Suppressor macrophage treated with lipopolysaccharide for 1 hour (primary cell): ENCODE measurements at regions not wholly inside any gene's neighbourhood (a gene's known extent, or its start where the extent isn't known, plus 50 kb on each side); places are given as distances from the start of the nearest gene placed in this dataset.
A peak's percentile ranks its signal among the peaks of the same experiment; 100 is the strongest.

Source experiments
- DNase-seq, 3 donors: peaks; one replicate each; pipeline ENCODE4 v3.0.0-alpha.2; 2020 to 2022

GRCh38 chr11:105553025-105553424 lies 56.8 kb upstream of the GRIA4 start:
- DNase-seq: no peak

GRCh38 chr11:105548359-105548758 lies 61.5 kb upstream of the GRIA4 start:
- DNase-seq: peak in 2 of 3 donors; percentile 40 to 45

GRCh38 chr11:105538588-105538987 lies 71.3 kb upstream of the GRIA4 start:
- DNase-seq: no peak

GRCh38 chr11:105537531-105537930 lies 72.3 kb upstream of the GRIA4 start:
- DNase-seq: no peak

- no peak for DNase-seq
Observed at GRCh38 chr11:105524286-105524685, 85.6 kb upstream of the GRIA4 start.

GRCh38 chr11:105520706-105521345 lies 89.0 kb upstream of the GRIA4 start:
- no peak for DNase-seq

- DNase-seq: no peak
Observed at GRCh38 chr11:105507496-105508254, 102.2 kb upstream of the GRIA4 start.

GRCh38 chr11:105492010-105492409 lies 117.9 kb upstream of the GRIA4 start:
- DNase-seq: no peak

GRCh38 chr11:105491394-105491793 lies 118.5 kb upstream of the GRIA4 start:
- DNase-seq: no peak

- no peak for DNase-seq
Observed at GRCh38 chr11:105490333-105490732, 119.5 kb upstream of the GRIA4 start.

- DNase-seq: no peak
Observed at GRCh38 chr11:105489446-105489845, 120.4 kb upstream of the GRIA4 start.

- DNase-seq: no peak
Observed at GRCh38 chr11:105486929-105487328, 122.9 kb upstream of the GRIA4 start.

GRCh38 chr11:105469931-105470330 lies 139.9 kb upstream of the GRIA4 start:
- no peak for DNase-seq

GRCh38 chr11:105468154-105468553 lies 141.7 kb upstream of the GRIA4 start:
- DNase-seq: no peak

GRCh38 chr11:105466582-105467228 lies 143.2 kb upstream of the GRIA4 start:
- DNase-seq: no peak

GRCh38 chr11:105458071-105458470 lies 151.8 kb upstream of the GRIA4 start:
- no peak for DNase-seq

- no peak for DNase-seq
Observed at GRCh38 chr11:105456950-105457349, 152.9 kb upstream of the GRIA4 start.

GRCh38 chr11:105449100-105449734 lies 160.7 kb upstream of the GRIA4 start:
- peak in 1 of 3 donors; percentile 0 for DNase-seq

- no peak for DNase-seq
Observed at GRCh38 chr11:105448703-105449079, 161.2 kb upstream of the GRIA4 start.

GRCh38 chr11:105447936-105448702 lies 161.8 kb upstream of the GRIA4 start:
- DNase-seq: no peak

GRCh38 chr11:105443623-105444022 lies 166.2 kb upstream of the GRIA4 start:
- no peak for DNase-seq

- no peak for DNase-seq
Observed at GRCh38 chr11:105432241-105432995, 177.5 kb upstream of the GRIA4 start.
